Effector memory CD8-positive, alpha-beta T cell (primary cell): ENCODE measurements at regions not wholly inside any gene's neighbourhood (a gene's known extent, or its start where the extent isn't known, plus 50 kb on each side); places are given as distances from the start of the nearest gene placed in this dataset.
A peak's percentile ranks its signal among the peaks of the same experiment; 100 is the strongest.
"Not testable (repeated sequence)": the region's sequence is repeated elsewhere in the genome, so short reads cannot be mapped to it uniquely, and the experiment has no call there.

Experiments
- ATAC-seq: fragments of 150-1000 bp; cut with Tn5 transposase; replicated peaks from 2 replicates; pipeline ENCODE4 v1.10.0; 2021; ENCODE audit warnings: mild to moderate bottlenecking, moderate library complexity
- DNase-seq, 3 experiments: peaks; one replicate each; pipeline ENCODE4 v3.0.0; 2021
- H3K27ac Mint-ChIP-seq, 2 donors: one replicate each; pipeline ENCODE4 v1.8.0; 2022; ENCODE audit warnings: mild to moderate bottlenecking in 2 of 2, mixed read lengths in 2 of 2, moderate library complexity in 2 of 2
- H3K27me3 Mint-ChIP-seq, 2 donors: one replicate each; pipeline ENCODE4 v1.8.0; 2022; ENCODE audit warnings: mixed read lengths in 2 of 2
- H3K36me3 Mint-ChIP-seq: one replicate; pipeline ENCODE4 v1.8.0; 2022; ENCODE audit warnings: mild to moderate bottlenecking, moderate library complexity, mixed read lengths; ENCODE audit not compliant: insufficient read depth
- H3K4me1 Mint-ChIP-seq, 2 donors: one replicate each; pipeline ENCODE4 v1.8.0; 2022; ENCODE audit warnings: low read depth in 2 of 2, mixed read lengths in 2 of 2
- H3K4me3 Mint-ChIP-seq, 2 donors: one replicate each; pipeline ENCODE4 v1.8.0; 2022; ENCODE audit warnings: mild to moderate bottlenecking in 2 of 2, mixed read lengths in 2 of 2, moderate library complexity in 2 of 2
- H3K9me3 Mint-ChIP-seq, 2 donors: one replicate each; pipeline ENCODE4 v1.8.0; 2022; ENCODE audit warnings: mixed read lengths in 2 of 2

DNA sequence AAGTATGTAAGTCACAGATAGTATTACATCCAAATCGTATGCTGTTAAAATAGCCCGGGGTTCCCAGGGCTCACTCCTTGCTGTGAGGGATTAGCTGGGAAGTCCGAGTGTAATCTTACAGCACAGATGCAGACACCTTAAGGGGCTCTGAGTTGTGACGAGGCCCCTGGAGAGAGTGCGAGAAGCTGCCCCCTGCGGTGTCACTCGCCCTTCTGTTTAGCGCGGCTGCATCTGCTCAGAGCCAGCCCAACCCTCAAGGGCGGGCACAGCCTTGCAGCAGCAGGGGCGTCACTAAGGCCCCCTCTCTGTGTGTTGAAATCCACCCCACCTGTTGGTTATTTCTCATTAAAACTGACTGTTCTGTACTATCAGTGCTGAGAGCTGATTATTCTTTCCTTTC is 135.8 kb downstream of the LAT start:
- not testable (repeated sequence) for H3K9me3 Mint-ChIP-seq, H3K27me3 Mint-ChIP-seq, ATAC-seq, H3K4me3 Mint-ChIP-seq, DNase-seq
- H3K4me1 Mint-ChIP-seq: peaks cover 12 to 19% of the 10 kb centered on the region in 2 donors
- peaks cover 24% of the 10 kb centered on the region for H3K36me3 Mint-ChIP-seq
- H3K27ac Mint-ChIP-seq: peak overlapping the region in 1 of 2 donors; percentile 77

- peaks cover 23% of the 10 kb centered on the region for H3K36me3 Mint-ChIP-seq
- H3K27me3 Mint-ChIP-seq, H3K9me3 Mint-ChIP-seq: not testable (repeated sequence)
- peak overlapping the region; percentile 89 to 94 for H3K27ac Mint-ChIP-seq
- DNase-seq (peak; percentile 23 to 49 (median 32)), ATAC-seq (peak; percentile 82)
- peaks cover 27 to 31% of the 10 kb centered on the region in 2 donors for H3K4me1 Mint-ChIP-seq
- H3K4me3 Mint-ChIP-seq: peak overlapping the region in 1 of 2 donors; percentile 31
These were observed 133.6 kb downstream of the LAT start for GRCh38 chr16:29118301-29118957.

DNA sequence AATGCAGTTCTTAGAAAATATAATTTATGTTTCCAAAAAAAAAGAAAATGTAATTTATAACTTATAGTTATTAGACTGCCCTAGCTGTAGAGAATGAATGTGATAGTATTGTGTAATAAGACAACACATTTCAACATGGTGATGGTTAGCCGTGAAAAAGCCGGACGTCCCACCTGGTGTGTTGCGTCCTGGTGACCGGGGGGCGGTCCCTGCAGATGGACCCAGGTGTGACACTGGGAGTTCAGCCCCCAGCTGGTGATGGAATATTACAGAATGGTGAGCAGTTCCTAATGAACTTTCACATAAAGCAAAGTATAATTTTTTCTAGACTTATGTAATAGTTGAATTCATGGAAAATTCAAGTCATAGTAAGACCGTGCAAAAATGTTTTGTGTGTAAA is 132.8 kb downstream of the LAT start:
- ATAC-seq (no peak), DNase-seq (no peak)
- Mint-ChIP-seq H3K27ac (peak overlapping the region; percentile 89 to 94), H3K9me3 (no peaks in the 10 kb centered on the region), H3K4me1 (peaks cover 31 to 32% of the 10 kb centered on the region in 2 donors), H3K4me3 (no peak overlapping the region), H3K36me3 (peaks cover 18% of the 10 kb centered on the region), H3K27me3 (no peaks in the 10 kb centered on the region)

DNA sequence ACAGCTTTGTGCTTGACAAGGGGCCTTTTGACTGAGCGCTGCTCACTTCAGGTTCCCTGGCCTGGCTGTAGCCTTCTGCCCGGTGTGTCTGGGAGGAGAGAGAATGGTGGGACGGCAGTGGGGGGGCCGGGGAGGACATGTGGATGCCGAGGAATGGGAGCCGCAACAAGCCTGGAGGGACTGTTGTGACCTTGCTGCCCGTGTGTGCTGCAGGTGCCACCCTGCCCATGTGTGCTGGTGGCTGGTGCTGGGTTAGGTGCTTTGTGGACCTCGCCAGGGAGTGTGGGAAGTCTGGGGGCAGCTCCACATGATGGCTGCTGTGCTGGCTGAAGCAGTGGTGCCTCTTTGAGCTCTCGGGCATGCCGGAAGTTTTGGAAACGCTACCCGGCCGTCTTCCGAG is 132.1 kb downstream of the LAT start:
- Mint-ChIP-seq H3K36me3 (peaks cover 20% of the 10 kb centered on the region), H3K27ac (peak overlapping the region; percentile 90 to 97), H3K27me3 (no peaks in the 10 kb centered on the region), H3K4me1 (peaks cover 36 to 39% of the 10 kb centered on the region in 2 donors), H3K9me3 (no peaks in the 10 kb centered on the region), H3K4me3 (no peak overlapping the region)
- ATAC-seq (no peak), DNase-seq (no peak)

DNA sequence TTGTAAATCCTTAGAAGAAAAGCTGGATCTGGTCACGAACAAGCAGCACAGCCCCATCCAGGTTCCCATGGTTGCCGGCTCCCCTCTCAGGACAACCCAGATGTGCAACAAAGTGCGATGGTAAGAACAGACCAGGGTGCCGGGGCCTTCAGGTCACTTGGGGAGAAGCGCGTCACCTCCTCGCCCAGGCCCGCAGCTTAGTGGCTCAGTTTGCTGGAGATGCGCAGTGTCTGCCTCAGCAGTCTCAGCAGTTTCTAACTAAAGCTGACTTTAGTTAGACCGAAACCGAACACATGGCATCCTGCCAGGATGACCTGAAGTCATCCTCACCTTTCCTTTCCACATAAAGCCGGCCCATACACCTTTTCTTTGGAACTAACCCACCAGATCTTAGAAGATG is 131.4 kb downstream of the LAT start:
- DNase-seq, ATAC-seq, H3K9me3 Mint-ChIP-seq, H3K27me3 Mint-ChIP-seq, H3K4me3 Mint-ChIP-seq: not testable (repeated sequence)
- H3K36me3 Mint-ChIP-seq: peaks cover 20% of the 10 kb centered on the region
- H3K4me1 Mint-ChIP-seq: peaks cover 44 to 46% of the 10 kb centered on the region in 2 donors
- H3K27ac Mint-ChIP-seq: peak overlapping the region; percentile 90 to 97

DNA sequence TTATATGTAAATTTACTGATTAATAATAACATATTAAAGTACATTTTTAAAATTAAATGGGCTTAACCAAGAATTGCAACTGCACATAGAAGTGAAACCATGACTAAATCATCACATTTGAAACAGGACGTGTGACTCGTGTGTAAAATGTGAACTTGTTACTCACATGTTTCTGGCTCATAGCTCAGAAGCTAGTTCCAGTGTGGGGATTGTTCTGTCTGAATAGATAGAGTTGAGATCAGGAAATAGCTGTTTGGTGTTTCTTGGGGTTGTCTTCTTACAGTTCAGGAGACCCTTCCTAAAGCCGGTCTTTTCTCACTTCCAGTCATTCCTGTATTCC is 130.9 kb downstream of the LAT start:
- Mint-ChIP-seq H3K36me3 (peaks cover 20% of the 10 kb centered on the region), H3K4me1 (peaks cover 48 to 51% of the 10 kb centered on the region in 2 donors), H3K27ac (peak overlapping the region; percentile 90 to 97)
- ATAC-seq: peak; percentile 19
- not testable (repeated sequence) for DNase-seq, H3K4me3 Mint-ChIP-seq, H3K27me3 Mint-ChIP-seq, H3K9me3 Mint-ChIP-seq

DNA sequence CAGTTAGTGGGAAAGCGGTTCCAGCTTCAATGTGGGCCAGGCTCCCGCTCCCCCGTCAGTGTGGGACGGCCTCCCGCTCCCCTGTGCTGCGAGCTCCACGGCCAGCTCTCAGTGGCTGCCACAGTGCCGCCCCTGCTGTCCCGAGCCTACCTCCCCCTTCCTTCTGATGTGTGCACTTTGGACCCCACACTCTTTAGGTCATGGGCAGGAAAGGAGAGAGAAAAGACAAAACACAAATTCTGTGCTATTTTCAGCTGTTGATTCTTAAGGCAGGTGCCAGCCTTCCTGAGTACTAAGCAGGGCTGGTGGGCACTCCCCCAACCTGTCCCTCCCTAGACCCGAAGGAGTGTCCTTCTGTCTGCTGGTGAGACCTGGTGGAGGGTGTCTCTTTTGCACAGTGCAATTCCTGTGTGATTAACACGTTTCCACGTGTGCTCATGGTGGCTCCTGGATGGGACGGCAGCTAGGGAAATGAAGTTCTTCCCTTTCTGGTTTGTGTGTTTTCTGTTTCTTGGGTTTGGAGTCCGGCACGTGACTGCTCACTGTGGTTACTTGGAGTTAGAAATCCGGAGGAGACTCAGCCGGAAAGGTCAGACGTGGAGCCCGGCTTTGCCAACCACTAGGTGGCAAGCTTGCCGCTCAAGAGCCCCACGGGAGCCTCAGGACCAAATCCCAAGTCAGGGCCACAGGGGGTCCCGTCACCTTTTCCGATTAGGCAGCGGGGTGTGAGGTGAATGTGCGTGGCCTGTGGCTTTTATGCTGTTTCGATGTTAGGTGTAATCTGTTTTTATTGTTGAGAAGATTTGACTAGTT is 130.3 kb downstream of the LAT start:
- ATAC-seq: peak; percentile 6
- Mint-ChIP-seq H3K4me3 (peak overlapping the region; percentile 48 to 59), H3K27ac (peak overlapping the region; percentile 90 to 97), H3K4me1 (peaks cover 48 to 54% of the 10 kb centered on the region in 2 donors), H3K36me3 (peaks cover 17% of the 10 kb centered on the region)
- not testable (repeated sequence) for H3K9me3 Mint-ChIP-seq, H3K27me3 Mint-ChIP-seq, DNase-seq

- H3K4me1 Mint-ChIP-seq: peaks cover 48 to 55% of the 10 kb centered on the region in 2 donors
- H3K27me3 Mint-ChIP-seq: no peaks in the 10 kb centered on the region
- H3K27ac Mint-ChIP-seq: peak overlapping the region; percentile 95 to 97
- ATAC-seq: no peak
- H3K36me3 Mint-ChIP-seq: peaks cover 16% of the 10 kb centered on the region
- peak overlapping the region; percentile 48 to 59 for H3K4me3 Mint-ChIP-seq
- no peak for DNase-seq
- no peaks in the 10 kb centered on the region for H3K9me3 Mint-ChIP-seq
These were observed 129.7 kb downstream of the LAT start for GRCh38 chr16:29114574-29114973.

- Mint-ChIP-seq H3K36me3 (peaks cover 16% of the 10 kb centered on the region), H3K4me3 (peak overlapping the region; percentile 27 to 48), H3K4me1 (peaks cover 46 to 53% of the 10 kb centered on the region in 2 donors), H3K27ac (peak overlapping the region; percentile 95 to 97)
- not testable (repeated sequence) for DNase-seq, H3K27me3 Mint-ChIP-seq, ATAC-seq, H3K9me3 Mint-ChIP-seq
These were observed 128.6 kb downstream of the LAT start for GRCh38 chr16:29113446-29113845.

DNA sequence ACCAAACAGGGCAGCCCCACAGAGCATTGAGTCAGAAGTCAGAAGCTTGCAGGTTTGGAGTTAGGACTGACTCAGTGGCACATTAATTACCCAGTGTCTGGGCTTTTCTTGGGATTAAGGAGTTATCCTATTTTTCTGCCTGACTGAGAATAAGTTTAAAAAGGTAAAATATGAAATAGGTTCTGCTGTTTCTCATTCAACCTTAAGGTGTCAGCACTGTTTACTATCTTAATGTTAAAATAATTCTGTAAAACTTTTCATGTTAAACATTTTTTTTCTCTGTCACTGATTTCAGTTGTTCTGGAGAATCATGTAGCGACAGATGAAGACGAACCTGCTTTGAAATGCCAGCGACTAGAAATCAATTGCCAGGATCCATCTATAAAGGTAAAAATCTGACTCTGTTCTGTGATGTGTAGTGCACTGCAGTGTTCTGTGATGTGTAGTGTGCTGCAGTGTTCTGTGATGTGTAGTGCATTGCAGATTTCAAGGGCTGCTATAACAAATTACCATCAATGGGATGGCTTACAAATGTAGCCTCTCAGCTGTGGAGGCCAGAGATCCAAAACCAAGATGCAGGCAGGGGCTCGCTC is 128.0 kb downstream of the LAT start:
- Mint-ChIP-seq H3K36me3 (peaks cover 16% of the 10 kb centered on the region), H3K9me3 (no peaks in the 10 kb centered on the region), H3K27me3 (no peaks in the 10 kb centered on the region), H3K27ac (peak overlapping the region; percentile 95 to 97), H3K4me1 (peaks cover 44 to 48% of the 10 kb centered on the region in 2 donors), H3K4me3 (peak overlapping the region; percentile 27 to 60)
- DNase-seq (no peak), ATAC-seq (no peak)

- peak; percentile 85 for ATAC-seq
These were observed 127.2 kb downstream of the LAT start for GRCh38 chr16:29111901-29112680.

GRCh38 chr16:29111421-29111820 is 126.6 kb downstream of the LAT start:
- Mint-ChIP-seq H3K36me3 (peaks cover 16% of the 10 kb centered on the region), H3K4me3 (peak overlapping the region in 1 of 2 donors; percentile 60), H3K4me1 (peaks cover 39 to 48% of the 10 kb centered on the region in 2 donors), H3K27me3 (no peaks in the 10 kb centered on the region), H3K9me3 (no peaks in the 10 kb centered on the region), H3K27ac (peak overlapping the region; percentile 95 to 97)
- ATAC-seq: no peak
- no peak for DNase-seq

More at GRCh38 chr16:29111901-29112680, 127.2 kb downstream of the LAT start:
- Mint-ChIP-seq H3K27ac (peak overlapping the region; percentile 95 to 97), H3K4me3 (peak overlapping the region; percentile 60 to 66), H3K36me3 (peaks cover 16% of the 10 kb centered on the region), H3K4me1 (peaks cover 44 to 48% of the 10 kb centered on the region in 2 donors)
- H3K9me3 Mint-ChIP-seq, H3K27me3 Mint-ChIP-seq: not testable (repeated sequence)
- peak in 1 of 3 experiments; percentile 38 for DNase-seq

DNA sequence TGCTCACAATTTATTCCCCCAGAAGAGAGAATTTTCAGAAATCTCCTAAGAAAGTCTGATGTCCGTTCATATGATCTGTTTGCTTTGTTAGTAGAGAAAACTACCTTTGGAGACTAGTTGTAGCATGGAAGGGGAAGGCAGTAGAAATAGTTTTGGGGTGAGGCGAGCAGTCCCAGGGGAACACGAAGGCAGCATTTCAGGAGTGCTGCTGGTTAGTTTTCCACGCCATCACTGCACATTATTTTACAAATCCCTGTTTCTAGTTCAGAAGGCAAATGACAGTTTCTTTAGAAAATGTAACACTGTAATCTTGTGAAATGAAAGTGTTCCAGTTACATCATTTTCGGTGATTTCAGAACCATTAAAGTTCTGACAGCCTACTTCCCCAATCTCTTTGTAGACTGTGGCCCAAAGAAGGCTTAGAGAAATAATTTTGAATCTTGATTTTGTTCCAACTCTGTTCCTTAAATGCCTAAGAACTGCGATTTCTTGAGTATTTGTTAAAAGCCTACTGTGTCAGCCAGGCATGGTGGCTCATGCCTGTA is 123.8 kb downstream of the LAT start:
- H3K27me3 Mint-ChIP-seq, H3K27ac Mint-ChIP-seq, DNase-seq, ATAC-seq, H3K9me3 Mint-ChIP-seq, H3K4me3 Mint-ChIP-seq: not testable (repeated sequence)
- H3K4me1 Mint-ChIP-seq: peaks cover 25 to 30% of the 10 kb centered on the region in 2 donors
- peaks cover 18% of the 10 kb centered on the region for H3K36me3 Mint-ChIP-seq
